SH-SY5Y (cell line): ENCODE measurements at regions not wholly inside any gene's neighbourhood (a gene's known extent, or its start where the extent isn't known, plus 50 kb on each side); places are given as distances from the start of the nearest gene placed in this dataset.

Experiments
- GATA2 ChIP-seq: IDR thresholded peaks from 2 replicates; pipeline ENCODE4 v1.6.1; 2011; ENCODE audit warnings: mild to moderate bottlenecking, low read depth, low read length
- GATA3 ChIP-seq: IDR thresholded peaks from 2 replicates; pipeline ENCODE4 v1.6.1; 2011; ENCODE audit warnings: low read depth, mild to moderate bottlenecking, low read length, moderate library complexity

- TF ChIP-seq GATA2 (no peak), GATA3 (no peak)
These were observed 386.3 kb upstream of the ZNF717 start for GRCh38 chr3:76171647-76172046.
